ENCODE measurements at regions not wholly inside any gene's neighbourhood (a gene's known extent, or its start where the extent isn't known, plus 50 kb on each side); places are given as distances from the start of the nearest gene placed in this dataset.
"Not testable (repeated sequence)": the region's sequence is repeated elsewhere in the genome, so short reads cannot be mapped to it uniquely, and the experiment has no call there.

GRCh38 chr5:37991301-37992299 lies 151.8 kb upstream of the GDNF start:
- in situ Hi-C loops (cut with HindIII; ENCODE audit: low sequenced_read_pairs) = no loop called here

GRCh38 chr5:37989884-37990283 lies 150.0 kb upstream of the GDNF start:
- in situ Hi-C loops (cut with HindIII; ENCODE audit: low sequenced_read_pairs) = no loop called here
- DNase-seq (ENCODE audit: low spot score) = no peak

More at GRCh38 chr5:37991301-37992299, 151.8 kb upstream of the GDNF start:
- DNase-seq (ENCODE audit: low spot score) = no peak

GRCh38 chr5:37988454-37989046 lies 148.7 kb upstream of the GDNF start:
- DNase-seq (ENCODE audit: low spot score) = no peak
- in situ Hi-C loops (cut with HindIII; ENCODE audit: low sequenced_read_pairs) = no loop called here

- in situ Hi-C loops (cut with HindIII; ENCODE audit: low sequenced_read_pairs) = no loop called here
- no peak for DNase-seq (ENCODE audit: low spot score)
These were observed 144.5 kb upstream of the GDNF start for GRCh38 chr5:37984300-37984699.

- in situ Hi-C loops (cut with HindIII; ENCODE audit: low sequenced_read_pairs) = no loop called here
These were observed 143.6 kb upstream of the GDNF start for GRCh38 chr5:37983463-37983862.

GRCh38 chr5:37979559-37979958 lies 139.7 kb upstream of the GDNF start:
- DNase-seq (ENCODE audit: low spot score) = no peak
- in situ Hi-C loops (cut with HindIII; ENCODE audit: low sequenced_read_pairs) = no loop called here

More at GRCh38 chr5:37983463-37983862, 143.6 kb upstream of the GDNF start:
- no peak for DNase-seq (ENCODE audit: low spot score)

- in situ Hi-C loops (cut with HindIII; ENCODE audit: low sequenced_read_pairs) = no loop called here
- DNase-seq (ENCODE audit: low spot score) = no peak
These were observed 135.7 kb upstream of the GDNF start for GRCh38 chr5:37975531-37975930.

GRCh38 chr5:37971483-37972024 lies 131.7 kb upstream of the GDNF start:
- in situ Hi-C loops (cut with HindIII; ENCODE audit: low sequenced_read_pairs) = no loop called here
- DNase-seq (ENCODE audit: low spot score) = peak; percentile 25

GRCh38 chr5:37966871-37967270 lies 127.0 kb upstream of the GDNF start:
- in situ Hi-C loops (cut with HindIII; ENCODE audit: low sequenced_read_pairs) = no loop called here
- no peak for DNase-seq (ENCODE audit: low spot score)

GRCh38 chr5:37966291-37966690 lies 126.5 kb upstream of the GDNF start:
- in situ Hi-C loops (cut with HindIII; ENCODE audit: low sequenced_read_pairs) = no loop called here
- no peak for DNase-seq (ENCODE audit: low spot score)

- DNase-seq (ENCODE audit: low spot score) = no peak
- in situ Hi-C loops (cut with HindIII; ENCODE audit: low sequenced_read_pairs) = no loop called here
These were observed 122.5 kb upstream of the GDNF start for GRCh38 chr5:37962389-37962788.

- in situ Hi-C loops (cut with HindIII; ENCODE audit: low sequenced_read_pairs) = no loop called here
- no peak for DNase-seq (ENCODE audit: low spot score)
These were observed 117.4 kb upstream of the GDNF start for GRCh38 chr5:37957218-37957617.

- in situ Hi-C loops (cut with HindIII; ENCODE audit: low sequenced_read_pairs) = no loop called here
- no peak for DNase-seq (ENCODE audit: low spot score)
These were observed 115.9 kb upstream of the GDNF start for GRCh38 chr5:37955748-37956147.

- in situ Hi-C loops (cut with HindIII; ENCODE audit: low sequenced_read_pairs) = no loop called here
- no peak for DNase-seq (ENCODE audit: low spot score)
These were observed 114.7 kb upstream of the GDNF start for GRCh38 chr5:37954561-37954960.

- no peak for DNase-seq (ENCODE audit: low spot score)
- in situ Hi-C loops (cut with HindIII; ENCODE audit: low sequenced_read_pairs) = no loop called here
These were observed 112.3 kb upstream of the GDNF start for GRCh38 chr5:37951946-37952721.

GRCh38 chr5:37950436-37950835 lies 110.6 kb upstream of the GDNF start:
- DNase-seq (ENCODE audit: low spot score) = no peak
- in situ Hi-C loops (cut with HindIII; ENCODE audit: low sequenced_read_pairs) = no loop called here

GRCh38 chr5:37945446-37945845 lies 105.6 kb upstream of the GDNF start:
- DNase-seq (ENCODE audit: low spot score) = no peak
- in situ Hi-C loops (cut with HindIII; ENCODE audit: low sequenced_read_pairs) = no loop called here

GRCh38 chr5:37943136-37943535 lies 103.3 kb upstream of the GDNF start:
- DNase-seq (ENCODE audit: low spot score); in situ Hi-C loops (cut with HindIII; ENCODE audit: low sequenced_read_pairs): not testable (repeated sequence)

- in situ Hi-C loops (cut with HindIII; ENCODE audit: low sequenced_read_pairs) = no loop called here
- peak; percentile 19 for DNase-seq (ENCODE audit: low spot score)
These were observed 101.2 kb upstream of the GDNF start for GRCh38 chr5:37940931-37941623.

Data from G401 (cell line).